AG04450 (cell line): ENCODE measurements at regions not wholly inside any gene's neighbourhood (a gene's known extent, or its start where the extent isn't known, plus 50 kb on each side); places are given as distances from the start of the nearest gene placed in this dataset.

ENCODE experiments used
- CTCF ChIA-PET: fragments of 300-600, 350-600 bp; formaldehyde crosslinking; extraction: SDS; loops from one replicate; lab custom pipeline; 2022; ENCODE audit warnings: antibody characterized with exemption, inconsistent platforms; lab: Charles Lee
- POLR2A ChIA-PET: fragments of 350-600 bp; formaldehyde crosslinking; extraction: SDS; loops from one replicate; lab custom pipeline; 2021; ENCODE audit warnings: antibody characterized with exemption, inconsistent platforms; lab: Yijun Ruan, JAX
- DNase-seq: peaks from one replicate; pipeline ENCODE4 v3.0.0-alpha.2; 2011; ENCODE audit warnings: low read depth, low spot score
- H3K27ac ChIP-seq: one replicate; pipeline ENCODE4 v1.5.1; 2012; ENCODE audit warnings: low read depth, low read length, control low read depth
- H3K27me3 ChIP-seq: one replicate; pipeline ENCODE4 v1.6.0; 2012; ENCODE audit warnings: low read length; ENCODE audit not compliant: control insufficient read depth, insufficient read depth
- H3K4me3 ChIP-seq: 2 replicates; pipeline ENCODE4 v1.5.1; 2011; ENCODE audit warnings: mild to moderate bottlenecking, low read depth, low read length, control low read depth
- H3K9me3 ChIP-seq: 2 replicates; pipeline ENCODE4 v1.5.1; 2012; ENCODE audit warnings: low read length; ENCODE audit not compliant: control insufficient read depth, insufficient read depth
- CTCF ChIP-seq: IDR thresholded peaks from 2 replicates; pipeline ENCODE4 v1.5.1; 2011; ENCODE audit warnings: low read depth, low read length, control low read depth, inconsistent platforms

- no peak for TF ChIP-seq CTCF
- peaks cover 4% of the 10 kb centered on the region for H3K9me3 ChIP-seq
- POLR2A ChIA-PET = interaction anchor here (0.6 kb wide), 1 partner anchor 143 kb away, joined by 3 read pairs; no protein-coding TSS in a partner anchor
- no peak overlapping the region for H3K4me3 ChIP-seq
- H3K27ac ChIP-seq = no peak overlapping the region
- no peak for DNase-seq
- CTCF ChIA-PET = interaction anchor here (1.1 kb wide), 1 partner anchor 183 kb away, joined by 4 read pairs; no protein-coding TSS in a partner anchor
- H3K27me3 ChIP-seq = no peaks in the 10 kb centered on the region
Observed at GRCh38 chr1:100643471-100644196, 75.9 kb upstream of the VCAM1 start.

- CTCF ChIA-PET = no interaction called here
- Histone ChIP-seq H3K27ac (no peak overlapping the region), H3K9me3 (peaks cover 4% of the 10 kb centered on the region), H3K4me3 (no peak overlapping the region), H3K27me3 (no peaks in the 10 kb centered on the region)
- TF ChIP-seq CTCF = no peak
- DNase-seq = no peak
- POLR2A ChIA-PET = no interaction called here
Observed at GRCh38 chr1:100646001-100646400, 73.5 kb upstream of the VCAM1 start.

GRCh38 chr1:100649146-100649545 lies 70.4 kb upstream of the VCAM1 start:
- no peak overlapping the region for H3K4me3 ChIP-seq
- TF ChIP-seq CTCF = no peak
- H3K27me3 ChIP-seq = no peaks in the 10 kb centered on the region
- CTCF ChIA-PET = no interaction called here
- POLR2A ChIA-PET = no interaction called here
- peaks cover 4% of the 10 kb centered on the region for H3K9me3 ChIP-seq
- H3K27ac ChIP-seq = no peak overlapping the region
- DNase-seq = no peak

GRCh38 chr1:100657876-100658715 lies 61.4 kb upstream of the VCAM1 start:
- DNase-seq = no peak
- Histone ChIP-seq H3K27ac (no peak overlapping the region), H3K27me3 (no peaks in the 10 kb centered on the region), H3K9me3 (no peaks in the 10 kb centered on the region), H3K4me3 (no peak overlapping the region)
- CTCF ChIA-PET = no interaction called here
- POLR2A ChIA-PET = no interaction called here
- no peak for TF ChIP-seq CTCF

GRCh38 chr1:100658716-100659026 lies 60.9 kb upstream of the VCAM1 start:
- H3K27ac ChIP-seq = no peak overlapping the region
- CTCF ChIA-PET = no interaction called here

More at GRCh38 chr1:100658716-100659026, 60.9 kb upstream of the VCAM1 start:
- Histone ChIP-seq H3K9me3 (no peaks in the 10 kb centered on the region), H3K4me3 (no peak overlapping the region), H3K27me3 (no peaks in the 10 kb centered on the region)
- no peak for DNase-seq
- POLR2A ChIA-PET = no interaction called here
- TF ChIP-seq CTCF = no peak
